HG02571 (cell line): ENCODE measurements at regions not wholly inside any gene's neighbourhood (a gene's known extent, or its start where the extent isn't known, plus 50 kb on each side); places are given as distances from the start of the nearest gene placed in this dataset.

Experiments
- ATAC-seq: cut with Tn5 transposase; IDR thresholded peaks from one replicate; pipeline ENCODE4 v1.9.1; 2021; ENCODE audit warnings: mild to moderate bottlenecking, moderate library complexity; ENCODE audit not compliant: unreplicated experiment

- no peak for ATAC-seq
Measured at GRCh38 chr12:41983394-41983793, 161.3 kb downstream of the GXYLT1 start.

GRCh38 chr12:41981758-41982157 lies 162.9 kb downstream of the GXYLT1 start:
- ATAC-seq: no peak

- ATAC-seq: no peak
Measured at GRCh38 chr12:41981013-41981412, 163.7 kb downstream of the GXYLT1 start.

GRCh38 chr12:41980390-41980789 lies 164.3 kb downstream of the GXYLT1 start:
- ATAC-seq: no peak

GRCh38 chr12:41979574-41979973 lies 165.1 kb downstream of the GXYLT1 start:
- ATAC-seq: no peak

- ATAC-seq: no peak
Measured at GRCh38 chr12:41972598-41972997, 172.1 kb downstream of the GXYLT1 start.

- ATAC-seq: no peak
Measured at GRCh38 chr12:41972196-41972595, 172.5 kb downstream of the GXYLT1 start.

GRCh38 chr12:41970744-41971143 lies 173.9 kb downstream of the GXYLT1 start:
- ATAC-seq: no peak

- no peak for ATAC-seq
Measured at GRCh38 chr12:41968599-41968998, 176.1 kb downstream of the GXYLT1 start.

GRCh38 chr12:41967668-41968500 lies 176.8 kb downstream of the GXYLT1 start:
- no peak for ATAC-seq

- no peak for ATAC-seq
Measured at GRCh38 chr12:41966916-41967315, 177.8 kb downstream of the GXYLT1 start.

GRCh38 chr12:41966001-41966400 lies 178.7 kb downstream of the GXYLT1 start:
- ATAC-seq: no peak

- no peak for ATAC-seq
Measured at GRCh38 chr12:41963398-41963797, 181.3 kb downstream of the GXYLT1 start.

- no peak for ATAC-seq
Measured at GRCh38 chr12:41962171-41962572, 182.5 kb downstream of the GXYLT1 start.

- no peak for ATAC-seq
Measured at GRCh38 chr12:41959271-41959670, 185.4 kb downstream of the GXYLT1 start.

GRCh38 chr12:41956353-41956752 lies 188.3 kb downstream of the GXYLT1 start:
- no peak for ATAC-seq

GRCh38 chr12:41950455-41950854 lies 194.2 kb downstream of the GXYLT1 start:
- peak; percentile 72 for ATAC-seq

GRCh38 chr12:41946106-41946505 lies 198.6 kb downstream of the GXYLT1 start:
- no peak for ATAC-seq

- no peak for ATAC-seq
Measured at GRCh38 chr12:41944216-41944615, 200.5 kb downstream of the GXYLT1 start.

- ATAC-seq: no peak
Measured at GRCh38 chr12:41943671-41944070, 201.0 kb downstream of the GXYLT1 start.

- ATAC-seq: no peak
Measured at GRCh38 chr12:41942354-41942753, 202.3 kb downstream of the GXYLT1 start.

- ATAC-seq: no peak
Measured at GRCh38 chr12:41941079-41941478, 203.6 kb downstream of the GXYLT1 start.

GRCh38 chr12:41940571-41940970 lies 204.1 kb downstream of the GXYLT1 start:
- no peak for ATAC-seq
